H9 (cell line): ENCODE measurements at regions not wholly inside any gene's neighbourhood (a gene's known extent, or its start where the extent isn't known, plus 50 kb on each side); places are given as distances from the start of the nearest gene placed in this dataset.

Experiments
- DNase-seq: peaks from one replicate; pipeline ENCODE4 v3.0.0-alpha.2; 2017
- H2AFZ ChIP-seq: one replicate; pipeline ENCODE4 v1.6.1; 2013; ENCODE audit warnings: mild to moderate bottlenecking, low read length, control low read depth, moderate library complexity
- H2AK5ac ChIP-seq: 2 replicates; pipeline ENCODE4 v1.6.1; 2013; ENCODE audit warnings: low read length, control low read depth, mixed read lengths; ENCODE audit not compliant: insufficient read length
- H2BK120ac ChIP-seq: one replicate; pipeline ENCODE4 v1.6.1; 2013; ENCODE audit warnings: low read depth, mild to moderate bottlenecking, low read length, control low read depth, inconsistent platforms; ENCODE audit not compliant: poor library complexity, severe bottlenecking
- H2BK12ac ChIP-seq: 2 replicates; pipeline ENCODE4 v1.6.1; 2013; ENCODE audit warnings: low read length, control low read depth, mixed read lengths, low read depth; ENCODE audit not compliant: insufficient read length
- H2BK15ac ChIP-seq: 2 replicates; pipeline ENCODE4 v1.6.1; 2013; ENCODE audit warnings: low read depth, low read length, control low read depth
- H2BK20ac ChIP-seq: one replicate; pipeline ENCODE4 v1.6.1; 2013; ENCODE audit warnings: low read depth, mild to moderate bottlenecking, low read length, control low read depth, inconsistent platforms; ENCODE audit not compliant: poor library complexity, severe bottlenecking
- H2BK5ac ChIP-seq: 2 replicates; pipeline ENCODE4 v1.6.1; 2013; ENCODE audit warnings: low read length, control low read depth, mixed read lengths; ENCODE audit not compliant: insufficient read length
- H3K14ac ChIP-seq: 2 replicates; pipeline ENCODE4 v1.6.1; 2013; ENCODE audit warnings: low read length, control low read depth; ENCODE audit not compliant: insufficient read depth
- H3K18ac ChIP-seq: 2 replicates; pipeline ENCODE4 v1.6.1; 2013; ENCODE audit warnings: low read depth, mild to moderate bottlenecking, mixed read lengths, low read length, control low read depth; ENCODE audit not compliant: insufficient read length
- H3K23ac ChIP-seq: 2 replicates; pipeline ENCODE4 v1.6.1; 2013; ENCODE audit warnings: low read length, control low read depth, mixed read lengths, low read depth; ENCODE audit not compliant: insufficient read length
- H3K23me2 ChIP-seq: 2 replicates; pipeline ENCODE4 v1.6.1; 2013; ENCODE audit warnings: low read depth, mild to moderate bottlenecking, mixed read lengths, low read length, control low read depth; ENCODE audit not compliant: insufficient read length, poor library complexity, severe bottlenecking
- H3K27ac ChIP-seq: 2 replicates; pipeline ENCODE4 v1.5.1; 2013; ENCODE audit warnings: low read length, control low read depth, mixed read lengths, low read depth; ENCODE audit not compliant: insufficient read length
- H3K27me3 ChIP-seq: 2 replicates; pipeline ENCODE4 v1.6.1; 2013; ENCODE audit warnings: low read length, control low read depth, inconsistent platforms; ENCODE audit not compliant: insufficient read depth
- H3K4ac ChIP-seq: 2 replicates; pipeline ENCODE4 v1.6.1; 2013; ENCODE audit warnings: low read depth, mild to moderate bottlenecking, control low read depth, inconsistent platforms, low read length, moderate library complexity
- H3K4me1 ChIP-seq: 2 replicates; pipeline ENCODE4 v1.6.1; 2013; ENCODE audit warnings: low read length, control low read depth, inconsistent platforms; ENCODE audit not compliant: insufficient read depth
- H3K4me2 ChIP-seq: 2 replicates; pipeline ENCODE4 v1.6.1; 2013; ENCODE audit warnings: low read length, control low read depth, mixed read lengths; ENCODE audit not compliant: insufficient read length, insufficient read depth
- H3K56ac ChIP-seq: 2 replicates; pipeline ENCODE4 v1.6.1; 2013; ENCODE audit warnings: low read depth, mild to moderate bottlenecking, mixed read lengths, low read length, control low read depth; ENCODE audit not compliant: insufficient read length
- H3K79me1 ChIP-seq: 2 replicates; pipeline ENCODE4 v1.6.1; 2013; ENCODE audit warnings: low read depth, mild to moderate bottlenecking, moderate library complexity, low read length, control low read depth, inconsistent platforms; ENCODE audit not compliant: insufficient read depth, poor library complexity, severe bottlenecking
- H3K79me2 ChIP-seq: 2 replicates; pipeline ENCODE4 v1.6.1; 2013; ENCODE audit warnings: low read length, control low read depth, inconsistent platforms; ENCODE audit not compliant: insufficient read depth
- H3K9ac ChIP-seq: 2 replicates; pipeline ENCODE4 v1.6.1; 2013; ENCODE audit warnings: low read length, control low read depth, mixed read lengths; ENCODE audit not compliant: insufficient read length; ENCODE audit errors: extremely low read depth
- H3K9me3 ChIP-seq: one replicate; pipeline ENCODE4 v1.6.1; 2013; ENCODE audit warnings: low read depth, low read length, inconsistent platforms; ENCODE audit not compliant: control insufficient read depth
- H3T11ph ChIP-seq: one replicate; pipeline ENCODE4 v1.6.1; 2013; ENCODE audit warnings: mild to moderate bottlenecking, low read length, control low read depth, inconsistent platforms
- H4K20me1 ChIP-seq: one replicate; pipeline ENCODE4 v1.6.1; 2013; ENCODE audit not compliant: control insufficient read depth, insufficient read length, insufficient read depth
- H4K5ac ChIP-seq: 2 replicates; pipeline ENCODE4 v1.6.1; 2013; ENCODE audit warnings: low read depth, mild to moderate bottlenecking, mixed read lengths, low read length, control low read depth; ENCODE audit not compliant: insufficient read length
- H4K8ac ChIP-seq: replicated peaks from 2 replicates; pipeline ENCODE4 v1.6.1; 2013; ENCODE audit warnings: low read length, control low read depth, mixed read lengths, low read depth; ENCODE audit not compliant: insufficient read length
- H4K91ac ChIP-seq: 2 replicates; pipeline ENCODE4 v1.6.1; 2013; ENCODE audit warnings: low read depth, mild to moderate bottlenecking, moderate library complexity, mixed read lengths, low read length, control low read depth; ENCODE audit not compliant: insufficient read length
- H3K27ac Mint-ChIP-seq, 3 experiments: 2 replicates in 2 of 3; 3 replicates in 1 of 3; pipeline ENCODE4 v1.8.0; 2020 to 2021; ENCODE audit warnings: mixed read lengths in 3 of 3, mild to moderate bottlenecking in 1 of 3, moderate library complexity in 1 of 3
- H3K27me3 Mint-ChIP-seq: 2 replicates; pipeline ENCODE4 v1.8.0; 2021; ENCODE audit warnings: low read depth, mild to moderate bottlenecking, moderate library complexity, mixed read lengths
- H3K36me3 Mint-ChIP-seq, 3 experiments: 2 replicates in 2 of 3; 3 replicates in 1 of 3; pipeline ENCODE4 v1.8.0; 2020 to 2021; ENCODE audit warnings: low read depth in 3 of 3, mixed read lengths in 3 of 3; ENCODE audit not compliant: insufficient read depth in 1 of 3
- H3K4me1 Mint-ChIP-seq, 2 experiments: 2 replicates each; pipeline ENCODE4 v1.8.0; 2020; ENCODE audit warnings: mixed read lengths in 2 of 2
- H3K4me3 Mint-ChIP-seq, 2 experiments: 2 replicates in 1 of 2; 3 replicates in 1 of 2; pipeline ENCODE4 v1.8.0; 2020 to 2021; ENCODE audit warnings: mild to moderate bottlenecking in 2 of 2, mixed read lengths in 2 of 2, moderate library complexity in 1 of 2
- H3K9me3 Mint-ChIP-seq, 2 experiments: 2 replicates in 1 of 2; 3 replicates in 1 of 2; pipeline ENCODE4 v1.8.0; 2020; ENCODE audit warnings: mild to moderate bottlenecking in 2 of 2, mixed read lengths in 2 of 2, moderate library complexity in 1 of 2
- CTCF ChIP-seq: fragments of 200-600 bp; sonication (generic); conservative IDR thresholded peaks from 3 replicates; pipeline ENCODE4 v1.8.0; 2021; ENCODE audit warnings: antibody characterized with exemption, mild to moderate bottlenecking
- WGBS: extraction: QIAGEN DNeasy Blood & Tissue Kit; methylation state at CpG from one replicate; pipeline ENCODE4 v1.1.7; 2013; ENCODE audit warnings: missing lambda C conversion rate, low lambda C conversion rate, mixed read lengths; ENCODE audit not compliant: insufficient read length; ENCODE audit errors: extremely low coverage; 5-methylcytosine and 5-hydroxymethylcytosine counted together

GRCh38 chr18:2406544-2406943 lies 164.8 kb downstream of the METTL4 start:
- Histone ChIP-seq H2BK15ac (no peak overlapping the region), H4K91ac (no peak overlapping the region), H3K79me1 (no peaks in the 10 kb centered on the region), H3K79me2 (no peaks in the 10 kb centered on the region), H3K23me2 (no peaks in the 10 kb centered on the region), H3K56ac (no peak overlapping the region), H2AK5ac (no peak overlapping the region), H3K9ac (no peak overlapping the region), H3K14ac (no peak overlapping the region), H3K4me1 (no peaks in the 10 kb centered on the region), H3T11ph (no peak overlapping the region), H3K18ac (no peak overlapping the region), H3K27ac (no peak overlapping the region), H3K23ac (no peak overlapping the region), H4K5ac (no peak overlapping the region), H2BK120ac (no peak overlapping the region), H2BK20ac (no peak overlapping the region), H2AFZ (no peak overlapping the region), H3K4me2 (no peak overlapping the region), H3K4ac (no peak overlapping the region), H3K27me3 (no peaks in the 10 kb centered on the region), H3K9me3 (no peaks in the 10 kb centered on the region), H2BK5ac (no peak overlapping the region), H4K8ac (no peak overlapping the region), H2BK12ac (no peak overlapping the region), H4K20me1 (no peaks in the 10 kb centered on the region)
- H3K4me1 Mint-ChIP-seq, result peaks cover 0 to 8% of the 10 kb centered on the region in 2 experiments; a peak in 1 of 4 replicates
- no peaks in the 10 kb centered on the region for H3K36me3 Mint-ChIP-seq
- no peaks in the 10 kb centered on the region for H3K9me3 Mint-ChIP-seq
- H3K4me3 Mint-ChIP-seq, result no peak overlapping the region
- DNase-seq, result no peak
- no CpG with 5 or more reads among the region's 2 CpGs for WGBS
- H3K27me3 Mint-ChIP-seq, result no peaks in the 10 kb centered on the region
- H3K27ac Mint-ChIP-seq, result no peak overlapping the region
- no peak for TF ChIP-seq CTCF
